NCI-H128 (cell line): ENCODE measurements at regions not wholly inside any gene's neighbourhood (a gene's known extent, or its start where the extent isn't known, plus 50 kb on each side); places are given as distances from the start of the nearest gene placed in this dataset.

Experiments
- DNase-seq: peaks from one replicate; lab custom pipeline; 2025; ENCODE audit not compliant: unreplicated experiment; lab: John Stamatoyannopoulos, UW

GRCh38 chr10:4590807-4591206 is 235.2 kb upstream of the AKR1E2 start:
- DNase-seq, result no peak

- DNase-seq, result no peak
These were observed 237.2 kb upstream of the AKR1E2 start for GRCh38 chr10:4588824-4589223.

GRCh38 chr10:4587466-4587865 is 238.5 kb upstream of the AKR1E2 start:
- DNase-seq, result no peak

DNA sequence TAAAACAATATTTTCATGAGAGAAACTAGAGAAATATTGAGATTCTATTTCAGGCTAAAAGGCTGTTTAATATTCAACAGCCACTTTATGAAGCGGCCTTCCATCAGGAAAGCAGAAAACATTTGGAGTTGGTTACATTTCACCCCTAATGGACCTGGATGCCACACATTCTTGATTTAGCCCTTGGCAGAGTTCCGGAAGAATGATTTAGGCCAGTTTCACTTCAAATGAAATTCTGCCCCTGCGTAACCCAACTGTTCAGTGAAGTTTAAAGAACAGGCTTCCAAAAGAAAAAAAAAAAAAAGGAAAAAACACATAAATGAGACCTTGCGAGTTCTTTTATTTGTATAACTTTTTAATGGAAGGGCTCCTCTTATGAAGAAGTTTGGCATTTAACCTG is 239.2 kb upstream of the AKR1E2 start:
- no peak for DNase-seq

- DNase-seq, result no peak
These were observed 244.1 kb upstream of the AKR1E2 start for GRCh38 chr10:4581929-4582328.

- no peak for DNase-seq
These were observed 246.2 kb upstream of the AKR1E2 start for GRCh38 chr10:4579844-4580243.

GRCh38 chr10:4576206-4576605 is 249.8 kb upstream of the AKR1E2 start:
- no peak for DNase-seq

DNA sequence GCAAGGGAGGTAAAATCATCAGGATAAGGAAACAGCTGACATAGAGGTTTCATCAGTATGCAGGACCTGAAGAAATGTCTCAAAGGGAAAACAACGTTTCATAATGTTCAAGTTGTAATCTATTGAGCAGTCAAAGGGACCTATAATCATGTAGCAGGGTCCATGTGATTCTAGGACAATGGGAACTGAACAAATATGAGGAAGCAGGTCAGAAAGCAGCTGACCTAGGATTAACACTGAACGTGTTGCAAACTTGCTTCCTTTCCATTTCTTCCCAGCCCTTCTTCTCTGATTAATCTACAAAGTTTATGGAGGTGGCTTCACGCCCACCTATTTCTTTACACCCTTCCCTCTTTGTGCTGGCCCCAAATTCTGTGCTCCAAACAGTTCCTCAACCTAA is 256.9 kb upstream of the AKR1E2 start:
- no peak for DNase-seq

DNA sequence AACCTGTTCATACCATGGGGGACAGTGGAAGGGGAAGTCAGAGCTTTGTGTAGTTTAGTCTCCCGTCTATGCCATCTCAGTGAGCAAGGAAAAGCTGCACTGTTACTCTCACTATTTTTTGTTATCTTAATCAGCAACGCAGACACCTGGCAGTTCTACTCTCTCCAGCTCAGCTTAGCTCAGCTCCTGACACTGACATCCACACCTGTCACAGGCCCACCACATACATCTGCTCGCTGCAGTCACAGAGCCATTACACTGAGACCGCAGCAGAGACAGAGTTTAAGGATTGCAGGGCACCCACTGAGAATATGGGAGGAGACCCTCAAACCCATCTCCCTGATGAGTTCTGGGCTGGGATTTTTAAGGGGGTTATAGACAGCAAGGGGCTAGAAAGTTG is 257.3 kb upstream of the AKR1E2 start:
- DNase-seq, result no peak

DNA sequence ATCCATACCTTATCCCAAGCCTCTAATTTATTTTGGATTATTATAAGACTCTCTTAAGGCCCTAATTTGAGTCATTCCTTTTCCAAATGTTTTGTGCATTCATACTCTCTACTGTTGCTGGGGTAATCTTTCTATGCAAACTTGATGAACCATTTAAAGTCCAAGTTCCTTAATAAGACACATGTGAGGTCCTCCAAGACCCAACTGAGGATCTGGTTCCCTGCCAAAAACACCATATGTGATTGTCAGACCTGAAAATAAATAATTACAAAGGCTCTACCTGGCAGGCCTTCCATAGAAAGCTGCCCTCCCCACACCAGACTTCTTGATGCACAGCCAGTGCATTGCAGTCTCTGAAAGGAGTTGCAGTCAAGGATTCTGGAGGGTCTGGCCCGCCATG is 257.9 kb upstream of the AKR1E2 start:
- no peak for DNase-seq

GRCh38 chr10:4567637-4568036 is 258.4 kb upstream of the AKR1E2 start:
- no peak for DNase-seq

- no peak for DNase-seq
These were observed 260.0 kb upstream of the AKR1E2 start for GRCh38 chr10:4566011-4566410.

DNA sequence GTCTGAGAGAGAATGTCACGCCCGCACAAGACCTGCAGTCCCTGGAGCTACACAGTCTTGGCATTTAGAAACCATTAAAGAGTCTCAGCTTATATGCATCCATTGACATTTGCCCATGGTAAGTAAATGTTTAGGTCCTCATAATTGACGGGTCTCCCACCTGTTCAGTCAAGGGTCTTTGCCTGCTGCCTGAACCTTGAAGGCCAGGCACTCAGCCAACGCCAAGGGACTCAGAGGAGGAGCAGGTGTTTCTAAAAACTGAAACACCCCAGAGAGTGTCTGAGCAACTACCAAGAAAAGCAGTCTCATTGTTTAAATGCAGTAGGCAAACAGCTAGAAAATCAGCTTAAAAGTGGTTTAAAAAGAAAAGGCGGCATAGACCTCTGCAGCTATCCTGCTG is 264.7 kb upstream of the AKR1E2 start:
- peak; percentile 11 for DNase-seq

- DNase-seq, result no peak
These were observed 268.5 kb upstream of the AKR1E2 start for GRCh38 chr10:4557469-4557868.

- no peak for DNase-seq
These were observed 269.5 kb upstream of the AKR1E2 start for GRCh38 chr10:4556527-4556926.

DNA sequence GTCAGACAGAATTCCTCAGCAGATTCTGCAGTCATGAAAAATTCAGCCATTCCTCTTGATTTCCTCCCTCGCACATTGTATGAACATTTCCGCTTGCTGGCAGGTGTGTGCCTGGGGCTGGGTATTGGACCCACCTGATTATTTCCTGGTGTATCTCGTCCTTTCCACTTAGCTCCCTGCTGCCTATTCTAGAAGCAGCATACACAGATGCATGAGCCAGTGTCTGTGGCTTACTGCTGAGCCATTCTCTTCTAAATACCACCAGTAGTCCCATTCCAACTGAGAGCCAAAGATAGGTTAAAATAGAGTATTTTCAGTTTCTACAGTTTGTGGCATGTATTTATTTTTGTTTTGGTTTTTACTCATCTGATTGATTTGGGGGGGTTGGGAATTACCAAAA is 270.1 kb upstream of the AKR1E2 start:
- no peak for DNase-seq

GRCh38 chr10:4549139-4549653 is 276.8 kb upstream of the AKR1E2 start:
- no peak for DNase-seq

DNA sequence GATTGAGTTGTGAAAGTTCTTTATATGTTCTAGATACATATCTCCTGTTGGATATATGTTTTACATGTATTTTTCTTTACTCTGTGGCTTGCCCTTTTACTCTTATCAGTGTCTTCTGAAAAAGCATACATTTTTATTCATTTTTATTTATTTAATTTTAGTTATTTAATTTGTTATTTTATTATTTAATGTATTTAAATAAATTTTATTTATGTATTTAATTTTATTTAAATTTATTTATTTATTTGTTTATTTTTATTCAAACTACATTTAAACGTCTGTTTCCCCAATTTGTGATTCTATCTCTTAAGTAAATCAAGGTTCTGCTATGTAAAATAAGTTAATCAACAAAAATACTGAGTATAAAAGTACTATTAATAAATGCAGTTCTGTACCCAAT is 279.1 kb upstream of the AKR1E2 start:
- no peak for DNase-seq

DNA sequence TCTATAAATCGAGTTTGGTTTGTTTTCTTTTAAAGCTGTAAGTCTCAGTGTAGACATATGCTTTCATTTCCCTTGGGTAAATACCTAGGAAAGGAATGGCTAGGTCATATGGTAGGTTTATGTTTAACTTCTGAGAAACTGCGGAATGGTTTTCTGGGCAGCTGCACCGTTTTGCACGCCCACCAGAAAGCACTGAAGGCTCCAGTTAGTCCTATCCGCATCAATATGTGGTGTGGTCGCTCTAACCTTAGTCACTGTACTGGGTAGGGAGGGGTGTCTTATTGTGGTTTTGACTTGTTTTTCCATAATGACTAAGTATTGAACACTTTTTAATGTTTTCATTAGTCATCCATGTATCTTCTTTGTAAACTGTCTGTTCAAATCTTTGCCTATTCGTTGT is 279.5 kb upstream of the AKR1E2 start:
- DNase-seq, result no peak

DNA sequence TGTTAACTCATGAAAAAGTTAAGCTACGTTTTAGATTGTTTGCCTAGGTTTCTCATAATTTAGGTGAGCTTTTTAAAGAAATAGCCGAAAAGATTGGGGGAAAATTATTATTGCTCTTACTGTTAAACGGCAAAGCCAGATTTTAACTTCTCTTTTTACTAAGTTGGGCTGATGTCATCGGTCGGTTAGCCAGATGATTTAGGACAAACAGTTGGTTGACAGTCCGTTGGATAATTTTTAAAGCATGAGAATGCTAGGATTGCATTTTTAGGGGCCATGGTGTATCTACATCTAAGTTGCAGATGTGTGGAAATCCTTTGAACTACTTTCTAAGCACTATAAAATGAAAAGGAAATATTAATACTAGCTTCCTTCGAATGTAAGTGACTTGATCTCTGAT is 280.9 kb upstream of the AKR1E2 start:
- DNase-seq, result no peak

DNA sequence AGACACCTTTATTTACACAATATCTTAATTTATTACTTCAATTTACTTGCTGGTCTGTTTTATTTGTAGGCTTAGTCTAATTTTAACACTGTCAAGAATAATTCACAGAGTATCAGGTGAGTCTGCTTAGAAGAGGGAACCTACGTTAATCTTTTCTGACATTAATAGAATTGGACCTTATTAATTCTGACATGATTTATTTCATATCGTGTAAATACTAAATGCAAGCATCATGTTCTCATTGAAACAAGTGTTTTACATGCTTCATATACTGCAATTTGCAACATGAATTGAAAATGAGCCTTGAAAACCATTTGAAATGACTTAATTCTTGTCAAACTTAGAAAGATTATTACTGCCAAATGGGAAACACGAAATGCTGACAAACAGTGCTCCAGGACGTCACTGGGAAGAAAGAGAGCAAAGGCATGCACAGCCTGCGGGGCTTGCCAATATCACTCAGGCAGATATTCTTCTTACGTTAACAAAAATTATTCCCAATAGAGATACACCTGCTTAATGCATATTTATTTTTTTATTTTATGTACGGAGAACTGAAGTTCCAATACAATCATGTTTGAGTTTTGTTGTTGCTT is 282.0 kb upstream of the AKR1E2 start:
- DNase-seq, result no peak

DNA sequence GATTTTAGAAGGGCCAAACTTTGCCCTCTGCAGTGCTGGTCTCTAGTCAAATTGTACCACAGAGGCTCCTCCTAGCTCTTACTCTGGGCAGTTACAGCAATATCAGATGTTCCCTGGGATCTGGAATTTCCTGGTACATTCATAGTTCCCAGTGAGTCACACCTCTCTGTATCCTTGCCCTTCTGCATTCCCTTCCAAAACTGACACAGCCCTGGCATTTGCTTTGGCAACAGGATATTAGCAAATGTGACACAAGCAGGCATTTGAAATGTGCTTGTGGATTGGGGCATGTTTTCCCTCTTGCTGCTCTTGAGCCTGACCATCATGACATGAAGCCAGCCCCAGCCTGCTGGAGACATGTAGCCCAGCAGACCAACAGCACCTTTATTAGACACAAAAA is 284.7 kb upstream of the AKR1E2 start:
- DNase-seq, result no peak

DNA sequence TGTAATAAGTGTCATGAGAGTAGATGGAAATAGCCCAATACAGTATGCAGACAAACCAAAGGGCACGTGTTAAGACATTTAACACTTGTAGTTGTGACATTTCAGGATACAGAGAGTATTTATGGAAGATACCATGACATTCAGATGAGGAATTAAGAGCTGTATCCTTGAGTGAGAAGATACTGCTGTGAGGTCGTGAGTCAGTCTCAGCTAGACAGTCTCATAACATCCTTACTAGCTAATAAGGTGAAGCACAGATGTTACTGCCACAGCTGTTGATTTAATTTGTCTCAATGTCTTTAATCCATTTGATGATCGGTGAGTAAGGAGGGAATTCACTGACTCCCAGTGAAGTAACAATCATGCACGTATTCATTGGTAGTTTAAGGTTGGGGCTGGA is 288.0 kb upstream of the AKR1E2 start:
- no peak for DNase-seq

GRCh38 chr10:4535521-4535920 is 290.5 kb upstream of the AKR1E2 start:
- DNase-seq, result no peak
